ENCODE measurements at regions not wholly inside any gene's neighbourhood (a gene's known extent, or its start where the extent isn't known, plus 50 kb on each side); places are given as distances from the start of the nearest gene placed in this dataset.
"Not testable (repeated sequence)": the region's sequence is repeated elsewhere in the genome, so short reads cannot be mapped to it uniquely, and the experiment has no call there.

DNA sequence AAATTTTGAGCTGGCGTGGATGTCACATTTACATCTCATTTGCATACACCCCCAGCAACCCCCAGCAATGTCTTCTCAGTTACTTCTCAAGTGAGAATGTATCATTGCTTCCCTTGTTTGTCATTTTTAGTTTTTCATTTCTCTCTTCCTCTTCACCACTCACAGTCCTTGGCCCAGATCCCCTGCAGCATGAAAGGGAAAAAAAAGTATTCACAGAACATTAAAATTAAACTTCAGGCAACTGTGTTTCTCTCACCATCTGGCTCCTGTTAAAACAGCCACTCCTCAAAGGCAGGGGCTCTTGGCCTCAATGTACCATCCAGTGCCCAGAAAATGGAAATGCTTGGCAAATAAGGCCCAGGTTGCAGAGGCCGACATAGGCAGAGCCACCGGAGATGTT is 126.8 kb downstream of the CTNND1 start:
- no peak for DNase-seq (ENCODE audit: low read depth)
- no peak overlapping the region for H3K27ac ChIP-seq (ENCODE audit: low read depth, low read length)
- no peak overlapping the region for H3K27ac Mint-ChIP-seq (ENCODE audit: unreplicated experiment)

DNA sequence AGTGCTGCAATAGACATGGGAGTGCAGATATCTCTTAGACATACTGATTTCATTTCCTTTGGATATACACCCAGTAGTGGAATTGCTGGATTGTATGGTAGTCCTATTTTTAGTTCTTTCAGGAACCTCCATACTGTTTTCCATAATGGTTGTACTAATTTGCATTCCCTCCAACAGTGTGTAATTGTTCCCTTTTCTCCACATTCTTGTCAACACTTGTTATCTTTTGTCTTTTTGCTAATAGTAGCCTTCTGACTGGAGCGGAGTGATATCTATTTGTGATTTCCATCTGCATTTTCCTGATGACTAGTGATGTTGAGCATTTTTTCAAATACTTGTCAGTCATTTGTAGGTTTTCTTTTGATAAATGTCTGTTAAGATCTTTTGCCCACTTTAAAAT is 128.9 kb downstream of the CTNND1 start:
- Histone ChIP-seq H3K9me3 (ENCODE audit: insufficient read depth, low read depth, low read length) (no peaks in the 10 kb centered on the region), H3K27ac (ENCODE audit: low read depth, low read length) (no peak overlapping the region), H3K4me3 (ENCODE audit: insufficient read depth, low read depth, low read length) (no peak overlapping the region), H3K4me1 (ENCODE audit: insufficient read depth, low read length) (no peaks in the 10 kb centered on the region), H2AFZ (ENCODE audit: low read depth, low read length) (no peak overlapping the region), H4K20me1 (ENCODE audit: insufficient read depth, low read length) (no peaks in the 10 kb centered on the region), H3K79me2 (ENCODE audit: insufficient read depth, low read length) (no peaks in the 10 kb centered on the region), H3K36me3 (ENCODE audit: insufficient read depth, low read length) (no peaks in the 10 kb centered on the region), H3K9ac (ENCODE audit: low read length) (no peak overlapping the region), H3K4me2 (ENCODE audit: low read length) (no peak overlapping the region), H3K27me3 (ENCODE audit: insufficient read depth, low read length) (no peaks in the 10 kb centered on the region)
- no peak for DNase-seq (ENCODE audit: low read depth)
- Mint-ChIP-seq H3K27me3 (ENCODE audit: low read depth, unreplicated experiment) (peaks cover 2% of the 10 kb centered on the region), H3K36me3 (ENCODE audit: low read depth, unreplicated experiment) (no peaks in the 10 kb centered on the region), H3K4me1 (ENCODE audit: low read depth, unreplicated experiment) (no peaks in the 10 kb centered on the region), H3K4me3 (ENCODE audit: unreplicated experiment) (no peak overlapping the region), H3K9me3 (ENCODE audit: unreplicated experiment) (peaks cover 2% of the 10 kb centered on the region), H3K27ac (ENCODE audit: unreplicated experiment) (no peak overlapping the region)
- no peak for FAIRE-seq
- TF ChIP-seq, protein P1, sequence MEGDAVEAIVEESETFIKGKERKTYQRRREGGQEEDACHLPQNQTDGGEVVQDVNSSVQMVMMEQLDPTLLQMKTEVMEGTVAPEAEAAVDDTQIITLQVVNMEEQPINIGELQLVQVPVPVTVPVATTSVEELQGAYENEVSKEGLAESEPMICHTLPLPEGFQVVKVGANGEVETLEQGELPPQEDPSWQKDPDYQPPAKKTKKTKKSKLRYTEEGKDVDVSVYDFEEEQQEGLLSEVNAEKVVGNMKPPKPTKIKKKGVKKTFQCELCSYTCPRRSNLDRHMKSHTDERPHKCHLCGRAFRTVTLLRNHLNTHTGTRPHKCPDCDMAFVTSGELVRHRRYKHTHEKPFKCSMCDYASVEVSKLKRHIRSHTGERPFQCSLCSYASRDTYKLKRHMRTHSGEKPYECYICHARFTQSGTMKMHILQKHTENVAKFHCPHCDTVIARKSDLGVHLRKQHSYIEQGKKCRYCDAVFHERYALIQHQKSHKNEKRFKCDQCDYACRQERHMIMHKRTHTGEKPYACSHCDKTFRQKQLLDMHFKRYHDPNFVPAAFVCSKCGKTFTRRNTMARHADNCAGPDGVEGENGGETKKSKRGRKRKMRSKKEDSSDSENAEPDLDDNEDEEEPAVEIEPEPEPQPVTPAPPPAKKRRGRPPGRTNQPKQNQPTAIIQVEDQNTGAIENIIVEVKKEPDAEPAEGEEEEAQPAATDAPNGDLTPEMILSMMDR (IDR thresholded peaks at IDR 0.05; ENCODE audit: insufficient read depth, low read depth, low read length) = no peak
- no peak for TF ChIP-seq EZH2 (IDR thresholded peaks at IDR 0.05; ENCODE audit: insufficient read depth, low read length)

More for the DNA sequence above, 126.8 kb downstream of the CTNND1 start:
- Histone ChIP-seq H3K4me3 (ENCODE audit: insufficient read depth, low read depth, low read length) (no peak overlapping the region), H4K20me1 (ENCODE audit: insufficient read depth, low read length) (no peaks in the 10 kb centered on the region), H2AFZ (ENCODE audit: low read depth, low read length) (no peak overlapping the region), H3K9me3 (ENCODE audit: insufficient read depth, low read depth, low read length) (no peaks in the 10 kb centered on the region), H3K9ac (ENCODE audit: low read length) (no peak overlapping the region), H3K79me2 (ENCODE audit: insufficient read depth, low read length) (no peaks in the 10 kb centered on the region), H3K4me1 (ENCODE audit: insufficient read depth, low read length) (no peaks in the 10 kb centered on the region), H3K4me2 (ENCODE audit: low read length) (no peak overlapping the region), H3K36me3 (ENCODE audit: insufficient read depth, low read length) (no peaks in the 10 kb centered on the region), H3K27me3 (ENCODE audit: insufficient read depth, low read length) (no peaks in the 10 kb centered on the region)
- H3K27me3 Mint-ChIP-seq (ENCODE audit: low read depth, unreplicated experiment) = peaks cover 2% of the 10 kb centered on the region
- H3K4me3 Mint-ChIP-seq (ENCODE audit: unreplicated experiment) = no peak overlapping the region
- H3K9me3 Mint-ChIP-seq (ENCODE audit: unreplicated experiment) = no peaks in the 10 kb centered on the region
- no peaks in the 10 kb centered on the region for H3K36me3 Mint-ChIP-seq (ENCODE audit: low read depth, unreplicated experiment)
- FAIRE-seq = no peak
- no peaks in the 10 kb centered on the region for H3K4me1 Mint-ChIP-seq (ENCODE audit: low read depth, unreplicated experiment)
- TF ChIP-seq, protein P1 (IDR thresholded peaks at IDR 0.05; ENCODE audit: insufficient read depth, low read depth, low read length) = no peak
- TF ChIP-seq EZH2 (IDR thresholded peaks at IDR 0.05; ENCODE audit: insufficient read depth, low read length) = no peak

DNA sequence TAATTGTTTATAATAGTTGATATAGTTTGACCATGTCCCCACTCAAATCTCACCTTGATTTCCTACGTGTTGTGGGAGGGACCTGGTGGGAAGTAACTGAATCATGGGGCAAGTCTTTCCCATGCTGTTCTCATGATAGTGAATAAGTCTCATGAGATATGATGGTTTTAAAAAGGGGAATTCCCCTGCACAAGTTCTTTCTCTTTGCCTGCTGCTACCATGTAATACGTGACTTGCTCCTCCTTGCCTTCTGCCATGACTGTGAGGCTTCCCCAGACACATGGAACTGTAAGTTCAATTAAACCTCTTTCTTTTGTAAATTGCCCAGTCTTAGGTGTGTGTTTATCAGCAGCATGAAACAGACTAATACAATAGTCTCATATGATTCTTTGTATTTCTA is 130.5 kb upstream of the OR9Q1 start:
- H3K4me3 ChIP-seq (ENCODE audit: insufficient read depth, low read depth, low read length); H3K27me3 Mint-ChIP-seq (ENCODE audit: low read depth, unreplicated experiment); H3K9me3 Mint-ChIP-seq (ENCODE audit: unreplicated experiment); DNase-seq (ENCODE audit: low read depth); H2AFZ ChIP-seq (ENCODE audit: low read depth, low read length); H3K9ac ChIP-seq (ENCODE audit: low read length); H3K4me1 Mint-ChIP-seq (ENCODE audit: low read depth, unreplicated experiment); H3K4me1 ChIP-seq (ENCODE audit: insufficient read depth, low read length); H3K27ac ChIP-seq (ENCODE audit: low read depth, low read length); H3K9me3 ChIP-seq (ENCODE audit: insufficient read depth, low read depth, low read length); H3K27ac Mint-ChIP-seq (ENCODE audit: unreplicated experiment); H3K4me2 ChIP-seq (ENCODE audit: low read length); H3K4me3 Mint-ChIP-seq (ENCODE audit: unreplicated experiment); H4K20me1 ChIP-seq (ENCODE audit: insufficient read depth, low read length); H3K36me3 Mint-ChIP-seq (ENCODE audit: low read depth, unreplicated experiment); H3K79me2 ChIP-seq (ENCODE audit: insufficient read depth, low read length); H3K36me3 ChIP-seq (ENCODE audit: insufficient read depth, low read length); H3K27me3 ChIP-seq (ENCODE audit: insufficient read depth, low read length); FAIRE-seq: not testable (repeated sequence)
